Naive thymus-derived CD4-positive, alpha-beta T cell (primary cell): ENCODE measurements at regions not wholly inside any gene's neighbourhood (a gene's known extent, or its start where the extent isn't known, plus 50 kb on each side); places are given as distances from the start of the nearest gene placed in this dataset.

Experiments used
- ATAC-seq: fragments of 150-1000 bp; cut with Tn5 transposase; 2 replicates; pipeline ENCODE4 v1.10.0; 2021; ENCODE audit warnings: mild to moderate bottlenecking, moderate library complexity
- CTCF ChIA-PET: fragments of 350-600 bp; sonication (Branson Sonifier 250); formaldehyde crosslinking; loops from one replicate; lab custom pipeline; 2021; ENCODE audit warnings: antibody characterized with exemption; lab: Charles Lee
- POLR2A ChIA-PET: fragments of 350-600 bp; sonication (Branson Sonifier 250); formaldehyde crosslinking; loops from one replicate; lab custom pipeline; 2021; ENCODE audit warnings: antibody characterized with exemption, inconsistent platforms; lab: Charles Lee
- DNase-seq, 9 donors: peaks; one replicate each; pipeline versions ENCODE4 v3.0.0 to v3.0.0-alpha.2; 2020 to 2022; ENCODE audit warnings: mixed read lengths in 1 of 9
- H3K27ac ChIP-seq: one replicate; pipeline ENCODE4 v1.7.0; 2013; ENCODE audit warnings: mild to moderate bottlenecking, low read depth, low read length, moderate library complexity
- H3K27me3 ChIP-seq, 2 donors: one replicate each; pipeline ENCODE4 v1.7.0; 2013; ENCODE audit warnings: low read length in 2 of 2, mild to moderate bottlenecking in 2 of 2, moderate library complexity in 2 of 2; ENCODE audit not compliant: control insufficient read depth in 2 of 2, insufficient read depth in 2 of 2
- H3K36me3 ChIP-seq, 3 experiments: 1 replicate in 2 of 3; 2 replicates in 1 of 3; pipeline ENCODE4 v1.7.0; 2013; ENCODE audit warnings: low read length in 3 of 3, mild to moderate bottlenecking in 3 of 3, moderate library complexity in 1 of 3; ENCODE audit not compliant: insufficient read depth in 3 of 3, control insufficient read depth in 2 of 3
- H3K4me1 ChIP-seq, 2 donors: one replicate each; pipeline ENCODE4 v1.7.0; 2013; ENCODE audit warnings: low read length in 2 of 2, mild to moderate bottlenecking in 2 of 2, moderate library complexity in 1 of 2; ENCODE audit not compliant: control insufficient read depth in 2 of 2, insufficient read depth in 2 of 2
- H3K4me3 ChIP-seq: 2 replicates; pipeline ENCODE4 v1.7.0; 2013; ENCODE audit warnings: mild to moderate bottlenecking, low read length
- H3K9me3 ChIP-seq, 3 experiments: 1 replicate in 2 of 3; 2 replicates in 1 of 3; pipeline ENCODE4 v1.7.0; 2013; ENCODE audit warnings: low read length in 3 of 3; ENCODE audit not compliant: control insufficient read depth in 2 of 3
- H3K27ac Mint-ChIP-seq, 9 donors: one replicate each; pipeline ENCODE4 v1.8.0; 2020 to 2022; ENCODE audit warnings: mixed read lengths in 9 of 9, mild to moderate bottlenecking in 8 of 9, moderate library complexity in 5 of 9, inconsistent platforms in 2 of 9
- H3K27me3 Mint-ChIP-seq, 5 donors: one replicate each; pipeline ENCODE4 v1.8.0; 2021 to 2022; ENCODE audit warnings: mixed read lengths in 5 of 5, mild to moderate bottlenecking in 1 of 5
- H3K36me3 Mint-ChIP-seq, 5 donors: one replicate each; pipeline ENCODE4 v1.8.0; 2020 to 2022; ENCODE audit warnings: mixed read lengths in 5 of 5, mild to moderate bottlenecking in 3 of 5, inconsistent platforms in 1 of 5
- H3K4me1 Mint-ChIP-seq, 7 donors: one replicate each; pipeline ENCODE4 v1.8.0; 2020 to 2022; ENCODE audit warnings: mixed read lengths in 7 of 7, mild to moderate bottlenecking in 3 of 7, inconsistent platforms in 1 of 7
- H3K4me3 Mint-ChIP-seq, 10 donors: one replicate each; pipeline ENCODE4 v1.8.0; 2020 to 2022; ENCODE audit warnings: mild to moderate bottlenecking in 10 of 10, mixed read lengths in 10 of 10, moderate library complexity in 6 of 10, inconsistent platforms in 2 of 10
- H3K9me3 Mint-ChIP-seq, 11 donors: one replicate each; pipeline ENCODE4 v1.8.0; 2020 to 2022; ENCODE audit warnings: mixed read lengths in 11 of 11, mild to moderate bottlenecking in 4 of 11, inconsistent platforms in 1 of 11, moderate library complexity in 1 of 11
- intact Hi-C, 2 donors: fragments of 100-400 bp; cut with micrococcal nuclease; formaldehyde crosslinking; loops; one replicate each; pipeline ENCODE4 v1.15.1; 2023

GRCh38 chr9:78453450-78453849 lies 156.5 kb downstream of the PSAT1 start:
- no peak for ATAC-seq
- no peak overlapping the region for H3K27ac ChIP-seq
- Mint-ChIP-seq H3K27me3 (peaks cover 0 to 43% (median 17%) of the 10 kb centered on the region in 5 donors), H3K36me3 (no peaks in the 10 kb centered on the region), H3K4me1 (no peaks in the 10 kb centered on the region), H3K27ac (no peak overlapping the region), H3K9me3 (peaks cover 0 to 10% (median 3%) of the 10 kb centered on the region in 11 donors), H3K4me3 (no peak overlapping the region)
- no peaks in the 10 kb centered on the region for H3K9me3 ChIP-seq
- H3K4me1 ChIP-seq = no peaks in the 10 kb centered on the region
- ChIA-PET POLR2A (no interaction called here), CTCF (no interaction called here)
- intact Hi-C loops = no loop called here
- no peak for DNase-seq
- H3K4me3 ChIP-seq = no peak overlapping the region
- H3K36me3 ChIP-seq = no peaks in the 10 kb centered on the region
- H3K27me3 ChIP-seq = no peaks in the 10 kb centered on the region

GRCh38 chr9:78462611-78463010 lies 165.7 kb downstream of the PSAT1 start:
- intact Hi-C loops = loop anchor here in 1 of 2 donors (10.0 kb wide), 1 partner anchor 62 kb away; no protein-coding TSS in a partner anchor
- Histone ChIP-seq H3K9me3 (no peaks in the 10 kb centered on the region), H3K4me3 (no peak overlapping the region), H3K27ac (no peak overlapping the region), H3K36me3 (no peaks in the 10 kb centered on the region), H3K4me1 (no peaks in the 10 kb centered on the region), H3K27me3 (no peaks in the 10 kb centered on the region)
- no peaks in the 10 kb centered on the region for H3K36me3 Mint-ChIP-seq
- no peak overlapping the region for H3K4me3 Mint-ChIP-seq
- no peak for DNase-seq
- peaks cover 2 to 35% (median 12%) of the 10 kb centered on the region in 11 donors for H3K9me3 Mint-ChIP-seq
- peaks cover 0 to 17% (median 13%) of the 10 kb centered on the region in 5 donors for H3K27me3 Mint-ChIP-seq
- CTCF ChIA-PET = interaction anchor here (0.5 kb wide), 1 partner anchor 15 kb away, joined by 3 read pairs; no protein-coding TSS in a partner anchor
- no peak overlapping the region for H3K27ac Mint-ChIP-seq
- no peaks in the 10 kb centered on the region for H3K4me1 Mint-ChIP-seq
- no peak for ATAC-seq
- POLR2A ChIA-PET = no interaction called here

- intact Hi-C loops = loop anchor here in 1 of 2 donors (10.0 kb wide), 1 partner anchor 61 kb away; no protein-coding TSS in a partner anchor
- CTCF ChIA-PET = no interaction called here
- no peak overlapping the region for H3K27ac ChIP-seq
Measured at GRCh38 chr9:78463750-78464149, 166.8 kb downstream of the PSAT1 start.

GRCh38 chr9:78468231-78468630 lies 171.3 kb downstream of the PSAT1 start:
- H3K4me1 ChIP-seq = no peaks in the 10 kb centered on the region
- H3K36me3 ChIP-seq = no peaks in the 10 kb centered on the region
- ATAC-seq (no peak), DNase-seq (no peak)
- peaks cover 0 to 3% (median 0%) of the 10 kb centered on the region in 11 donors for H3K9me3 Mint-ChIP-seq
- intact Hi-C loops = loop anchor here in 1 of 2 donors (10.0 kb wide), 1 partner anchor 57 kb away; no protein-coding TSS in a partner anchor
- no peaks in the 10 kb centered on the region for H3K27me3 ChIP-seq
- no peaks in the 10 kb centered on the region for H3K36me3 Mint-ChIP-seq
- peaks cover 2 to 31% (median 18%) of the 10 kb centered on the region in 5 donors for H3K27me3 Mint-ChIP-seq
- POLR2A ChIA-PET = no interaction called here
- no peak overlapping the region for H3K4me3 Mint-ChIP-seq
- no peak overlapping the region for H3K4me3 ChIP-seq
- no peak overlapping the region for H3K27ac ChIP-seq
- H3K4me1 Mint-ChIP-seq = no peaks in the 10 kb centered on the region
- CTCF ChIA-PET = no interaction called here
- H3K27ac Mint-ChIP-seq = no peak overlapping the region
- no peaks in the 10 kb centered on the region for H3K9me3 ChIP-seq

More at GRCh38 chr9:78463750-78464149, 166.8 kb downstream of the PSAT1 start:
- no peak for DNase-seq
- H3K27ac Mint-ChIP-seq = no peak overlapping the region
- H3K36me3 Mint-ChIP-seq = no peaks in the 10 kb centered on the region
- Histone ChIP-seq H3K27me3 (no peaks in the 10 kb centered on the region), H3K4me3 (no peak overlapping the region), H3K9me3 (no peaks in the 10 kb centered on the region), H3K36me3 (no peaks in the 10 kb centered on the region), H3K4me1 (no peaks in the 10 kb centered on the region)
- H3K4me3 Mint-ChIP-seq = no peak overlapping the region
- POLR2A ChIA-PET = no interaction called here
- H3K9me3 Mint-ChIP-seq = peaks cover 0 to 23% (median 10%) of the 10 kb centered on the region in 11 donors
- no peaks in the 10 kb centered on the region for H3K4me1 Mint-ChIP-seq
- no peak for ATAC-seq
- H3K27me3 Mint-ChIP-seq = peaks cover 2 to 18% (median 6%) of the 10 kb centered on the region in 5 donors

- CTCF ChIA-PET = interaction anchor here (0.6 kb wide), 1 partner anchor 9 kb away, joined by 3 read pairs; no protein-coding TSS in a partner anchor
- Histone ChIP-seq H3K9me3 (no peaks in the 10 kb centered on the region), H3K27me3 (no peaks in the 10 kb centered on the region), H3K36me3 (no peaks in the 10 kb centered on the region), H3K4me1 (no peaks in the 10 kb centered on the region), H3K4me3 (no peak overlapping the region), H3K27ac (no peak overlapping the region)
- POLR2A ChIA-PET = no interaction called here
- intact Hi-C loops = loop anchor here in 1 of 2 donors (10.0 kb wide), 1 partner anchor 56 kb away; no protein-coding TSS in a partner anchor
- Mint-ChIP-seq H3K36me3 (no peaks in the 10 kb centered on the region), H3K27me3 (peaks cover 2 to 31% (median 18%) of the 10 kb centered on the region in 5 donors), H3K9me3 (peaks cover 0 to 3% (median 0%) of the 10 kb centered on the region in 11 donors), H3K27ac (no peak overlapping the region), H3K4me1 (no peaks in the 10 kb centered on the region), H3K4me3 (no peak overlapping the region)
- no peak for DNase-seq
- no peak for ATAC-seq
Measured at GRCh38 chr9:78468974-78469576, 172.2 kb downstream of the PSAT1 start.

- POLR2A ChIA-PET = no interaction called here
- no peaks in the 10 kb centered on the region for H3K4me1 ChIP-seq
- Mint-ChIP-seq H3K4me1 (no peaks in the 10 kb centered on the region), H3K9me3 (peaks cover 0 to 4% (median 0%) of the 10 kb centered on the region in 11 donors), H3K27ac (no peak overlapping the region), H3K36me3 (no peaks in the 10 kb centered on the region), H3K27me3 (peaks cover 2 to 31% (median 18%) of the 10 kb centered on the region in 5 donors), H3K4me3 (no peak overlapping the region)
- CTCF ChIA-PET = no interaction called here
- no peak overlapping the region for H3K27ac ChIP-seq
- ATAC-seq = no peak
- H3K4me3 ChIP-seq = no peak overlapping the region
- H3K36me3 ChIP-seq = no peaks in the 10 kb centered on the region
- H3K9me3 ChIP-seq = no peaks in the 10 kb centered on the region
- H3K27me3 ChIP-seq = no peaks in the 10 kb centered on the region
- no peak for DNase-seq
- intact Hi-C loops = no loop called here
Measured at GRCh38 chr9:78470216-78470615, 173.3 kb downstream of the PSAT1 start.

GRCh38 chr9:78470741-78471140 lies 173.8 kb downstream of the PSAT1 start:
- ChIA-PET CTCF (no interaction called here), POLR2A (no interaction called here)
- ATAC-seq (no peak), DNase-seq (no peak)
- no peak overlapping the region for H3K27ac Mint-ChIP-seq
- no peak overlapping the region for H3K4me3 Mint-ChIP-seq
- no peaks in the 10 kb centered on the region for H3K36me3 Mint-ChIP-seq
- Histone ChIP-seq H3K4me1 (no peaks in the 10 kb centered on the region), H3K4me3 (no peak overlapping the region), H3K27ac (no peak overlapping the region), H3K36me3 (no peaks in the 10 kb centered on the region), H3K27me3 (no peaks in the 10 kb centered on the region), H3K9me3 (no peaks in the 10 kb centered on the region)
- intact Hi-C loops = no loop called here
- no peaks in the 10 kb centered on the region for H3K4me1 Mint-ChIP-seq
- H3K27me3 Mint-ChIP-seq = peaks cover 2 to 31% (median 18%) of the 10 kb centered on the region in 5 donors
- peaks cover 0 to 4% (median 0%) of the 10 kb centered on the region in 11 donors for H3K9me3 Mint-ChIP-seq
